ENCODE measurements at regions not wholly inside any gene's neighbourhood (a gene's known extent, or its start where the extent isn't known, plus 50 kb on each side); places are given as distances from the start of the nearest gene placed in this dataset.
"Not testable (repeated sequence)": the region's sequence is repeated elsewhere in the genome, so short reads cannot be mapped to it uniquely, and the experiment has no call there.

DNA sequence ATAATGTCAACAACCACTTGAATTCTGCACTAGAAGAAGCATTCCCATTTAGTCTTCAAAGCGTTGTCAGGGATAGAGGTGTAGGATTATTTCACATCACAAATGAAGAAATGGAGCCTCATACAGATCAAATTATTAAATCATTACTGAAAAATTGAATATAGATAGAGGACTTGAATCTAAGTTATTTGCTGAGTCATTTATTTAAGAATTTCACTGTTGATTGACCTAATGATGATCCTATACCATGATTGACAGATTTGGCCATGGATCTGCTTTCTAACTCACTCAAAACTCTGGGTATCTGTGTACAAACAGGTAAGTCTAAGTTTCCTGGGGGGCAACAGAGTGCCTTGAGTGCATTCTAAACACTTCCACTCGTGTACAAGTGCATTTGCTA lies 215.9 kb downstream of the BTBD3 start:
- TF ChIP-seq GABPB1 (CRISPR knock-in tag; IDR thresholded peaks at IDR 0.05) = no peak
- TF ChIP-seq MAX (CRISPR knock-in tag; IDR thresholded peaks at IDR 0.05) = no peak
- TF ChIP-seq, protein P1, sequence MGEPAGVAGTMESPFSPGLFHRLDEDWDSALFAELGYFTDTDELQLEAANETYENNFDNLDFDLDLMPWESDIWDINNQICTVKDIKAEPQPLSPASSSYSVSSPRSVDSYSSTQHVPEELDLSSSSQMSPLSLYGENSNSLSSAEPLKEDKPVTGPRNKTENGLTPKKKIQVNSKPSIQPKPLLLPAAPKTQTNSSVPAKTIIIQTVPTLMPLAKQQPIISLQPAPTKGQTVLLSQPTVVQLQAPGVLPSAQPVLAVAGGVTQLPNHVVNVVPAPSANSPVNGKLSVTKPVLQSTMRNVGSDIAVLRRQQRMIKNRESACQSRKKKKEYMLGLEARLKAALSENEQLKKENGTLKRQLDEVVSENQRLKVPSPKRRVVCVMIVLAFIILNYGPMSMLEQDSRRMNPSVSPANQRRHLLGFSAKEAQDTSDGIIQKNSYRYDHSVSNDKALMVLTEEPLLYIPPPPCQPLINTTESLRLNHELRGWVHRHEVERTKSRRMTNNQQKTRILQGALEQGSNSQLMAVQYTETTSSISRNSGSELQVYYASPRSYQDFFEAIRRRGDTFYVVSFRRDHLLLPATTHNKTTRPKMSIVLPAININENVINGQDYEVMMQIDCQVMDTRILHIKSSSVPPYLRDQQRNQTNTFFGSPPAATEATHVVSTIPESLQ (CRISPR knock-in tag; IDR thresholded peaks at IDR 0.05) = no peak
- TF ChIP-seq, protein P2, sequence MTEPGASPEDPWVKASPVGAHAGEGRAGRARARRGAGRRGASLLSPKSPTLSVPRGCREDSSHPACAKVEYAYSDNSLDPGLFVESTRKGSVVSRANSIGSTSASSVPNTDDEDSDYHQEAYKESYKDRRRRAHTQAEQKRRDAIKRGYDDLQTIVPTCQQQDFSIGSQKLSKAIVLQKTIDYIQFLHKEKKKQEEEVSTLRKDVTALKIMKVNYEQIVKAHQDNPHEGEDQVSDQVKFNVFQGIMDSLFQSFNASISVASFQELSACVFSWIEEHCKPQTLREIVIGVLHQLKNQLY (CRISPR knock-in tag; IDR thresholded peaks at IDR 0.05) = no peak
- TF ChIP-seq NFYB (CRISPR knock-in tag; conservative IDR thresholded peaks at IDR 0.05; ENCODE audit: low read depth) = no peak
- TF ChIP-seq HMGA2 (CRISPR knock-in tag; IDR thresholded peaks at IDR 0.05) = no peak
- Mint-ChIP-seq H3K36me3 (peaks cover 3% of the 10 kb centered on the region; the same call in 1 of the 2 replicates), H3K27me3 (ENCODE audit: low read depth) (no peaks in the 10 kb centered on the region), H3K4me1 (peaks cover 13% of the 10 kb centered on the region), H3K9me3 (peaks cover 16% of the 10 kb centered on the region), H3K27ac (no peak overlapping the region), H3K4me3 (no peak overlapping the region)
- ChIA-PET POLR2A (no interaction called here), CTCF (no interaction called here)
- DNase-seq (ENCODE audit: low spot score) (no peak), ATAC-seq (no peak)

GRCh38 chr20:12145951-12146350 lies 228.3 kb downstream of the BTBD3 start:
- peaks cover 14% of the 10 kb centered on the region for H3K9me3 Mint-ChIP-seq
- H3K27ac Mint-ChIP-seq; H3K4me1 Mint-ChIP-seq; H3K27me3 Mint-ChIP-seq (ENCODE audit: low read depth); ATAC-seq; POLR2A ChIA-PET; DNase-seq (ENCODE audit: low spot score); CTCF ChIA-PET; H3K36me3 Mint-ChIP-seq; H3K4me3 Mint-ChIP-seq: not testable (repeated sequence)

DNA sequence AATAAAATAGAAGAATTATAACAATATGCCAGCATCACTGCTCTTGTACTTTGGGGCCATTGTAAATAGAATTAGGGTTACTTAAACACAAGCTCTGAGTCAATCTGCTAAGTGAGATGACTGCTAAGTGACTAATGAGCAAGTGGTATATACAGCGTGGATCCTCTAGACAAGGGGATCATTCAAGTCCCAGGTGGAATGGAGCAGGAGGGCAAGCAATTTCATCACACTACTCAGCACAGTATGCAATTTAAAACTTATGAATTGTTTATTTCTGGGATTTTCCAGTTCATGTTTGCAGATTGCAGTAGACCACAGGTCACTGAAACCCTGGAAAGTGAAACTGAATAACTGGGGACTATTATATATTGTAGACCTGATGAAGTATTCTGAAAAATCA lies 235.3 kb downstream of the BTBD3 start:
- no peaks in the 10 kb centered on the region for H3K27me3 Mint-ChIP-seq (ENCODE audit: low read depth)
- no peak for DNase-seq (ENCODE audit: low spot score)
- POLR2A ChIA-PET = no interaction called here
- H3K36me3 Mint-ChIP-seq = no peaks in the 10 kb centered on the region
- no peak overlapping the region for H3K27ac Mint-ChIP-seq
- H3K4me1 Mint-ChIP-seq = no peaks in the 10 kb centered on the region
- ATAC-seq = no peak
- CTCF ChIA-PET = no interaction called here
- TF ChIP-seq PRRX2 (CRISPR knock-in tag; IDR thresholded peaks at IDR 0.05) (no peak), ZNF532 (CRISPR knock-in tag; IDR thresholded peaks at IDR 0.05; ENCODE audit: borderline replicate concordance) (no peak)
- TF ChIP-seq, protein P2 (CRISPR knock-in tag; IDR thresholded peaks at IDR 0.05) = no peak
- TF ChIP-seq, protein P3, sequence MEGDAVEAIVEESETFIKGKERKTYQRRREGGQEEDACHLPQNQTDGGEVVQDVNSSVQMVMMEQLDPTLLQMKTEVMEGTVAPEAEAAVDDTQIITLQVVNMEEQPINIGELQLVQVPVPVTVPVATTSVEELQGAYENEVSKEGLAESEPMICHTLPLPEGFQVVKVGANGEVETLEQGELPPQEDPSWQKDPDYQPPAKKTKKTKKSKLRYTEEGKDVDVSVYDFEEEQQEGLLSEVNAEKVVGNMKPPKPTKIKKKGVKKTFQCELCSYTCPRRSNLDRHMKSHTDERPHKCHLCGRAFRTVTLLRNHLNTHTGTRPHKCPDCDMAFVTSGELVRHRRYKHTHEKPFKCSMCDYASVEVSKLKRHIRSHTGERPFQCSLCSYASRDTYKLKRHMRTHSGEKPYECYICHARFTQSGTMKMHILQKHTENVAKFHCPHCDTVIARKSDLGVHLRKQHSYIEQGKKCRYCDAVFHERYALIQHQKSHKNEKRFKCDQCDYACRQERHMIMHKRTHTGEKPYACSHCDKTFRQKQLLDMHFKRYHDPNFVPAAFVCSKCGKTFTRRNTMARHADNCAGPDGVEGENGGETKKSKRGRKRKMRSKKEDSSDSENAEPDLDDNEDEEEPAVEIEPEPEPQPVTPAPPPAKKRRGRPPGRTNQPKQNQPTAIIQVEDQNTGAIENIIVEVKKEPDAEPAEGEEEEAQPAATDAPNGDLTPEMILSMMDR (IDR thresholded peaks at IDR 0.05) = no peak
- TF ChIP-seq, protein P4, sequence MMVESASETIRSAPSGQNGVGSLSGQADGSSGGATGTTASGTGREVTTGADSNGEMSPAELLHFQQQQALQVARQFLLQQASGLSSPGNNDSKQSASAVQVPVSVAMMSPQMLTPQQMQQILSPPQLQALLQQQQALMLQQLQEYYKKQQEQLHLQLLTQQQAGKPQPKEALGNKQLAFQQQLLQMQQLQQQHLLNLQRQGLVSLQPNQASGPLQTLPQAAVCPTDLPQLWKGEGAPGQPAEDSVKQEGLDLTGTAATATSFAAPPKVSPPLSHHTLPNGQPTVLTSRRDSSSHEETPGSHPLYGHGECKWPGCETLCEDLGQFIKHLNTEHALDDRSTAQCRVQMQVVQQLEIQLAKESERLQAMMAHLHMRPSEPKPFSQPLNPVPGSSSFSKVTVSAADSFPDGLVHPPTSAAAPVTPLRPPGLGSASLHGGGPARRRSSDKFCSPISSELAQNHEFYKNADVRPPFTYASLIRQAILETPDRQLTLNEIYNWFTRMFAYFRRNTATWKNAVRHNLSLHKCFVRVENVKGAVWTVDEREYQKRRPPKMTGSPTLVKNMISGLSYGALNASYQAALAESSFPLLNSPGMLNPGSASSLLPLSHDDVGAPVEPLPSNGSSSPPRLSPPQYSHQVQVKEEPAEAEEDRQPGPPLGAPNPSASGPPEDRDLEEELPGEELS (CRISPR knock-in tag; IDR thresholded peaks at IDR 0.05) = no peak
- no peak overlapping the region for H3K4me3 Mint-ChIP-seq
- no peaks in the 10 kb centered on the region for H3K9me3 Mint-ChIP-seq

Data from WTC11 (cell line).